ENCODE measurements at regions not wholly inside any gene's neighbourhood (a gene's known extent, or its start where the extent isn't known, plus 50 kb on each side); places are given as distances from the start of the nearest gene placed in this dataset.

DNA sequence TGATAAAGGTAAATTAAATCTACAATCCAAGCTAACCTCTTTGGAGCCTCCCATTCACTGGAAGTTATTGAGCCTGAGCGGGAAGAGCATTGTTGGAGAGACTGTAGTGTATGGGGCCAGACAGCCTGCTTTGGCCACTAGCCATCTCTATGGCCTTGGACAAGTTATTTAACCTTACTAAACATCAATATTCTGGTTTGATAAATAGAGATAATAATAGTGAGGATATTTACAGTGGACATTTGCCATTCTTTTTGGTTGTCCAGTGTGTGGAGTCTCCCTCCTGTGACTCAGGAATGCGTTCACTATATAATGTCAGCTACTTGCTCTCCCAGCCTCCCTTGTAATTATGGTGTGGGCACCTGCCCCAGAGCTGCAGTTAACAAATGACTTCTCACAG, 216.1 kb downstream of the SLC38A4 start:
- TF ChIP-seq, protein P1, sequence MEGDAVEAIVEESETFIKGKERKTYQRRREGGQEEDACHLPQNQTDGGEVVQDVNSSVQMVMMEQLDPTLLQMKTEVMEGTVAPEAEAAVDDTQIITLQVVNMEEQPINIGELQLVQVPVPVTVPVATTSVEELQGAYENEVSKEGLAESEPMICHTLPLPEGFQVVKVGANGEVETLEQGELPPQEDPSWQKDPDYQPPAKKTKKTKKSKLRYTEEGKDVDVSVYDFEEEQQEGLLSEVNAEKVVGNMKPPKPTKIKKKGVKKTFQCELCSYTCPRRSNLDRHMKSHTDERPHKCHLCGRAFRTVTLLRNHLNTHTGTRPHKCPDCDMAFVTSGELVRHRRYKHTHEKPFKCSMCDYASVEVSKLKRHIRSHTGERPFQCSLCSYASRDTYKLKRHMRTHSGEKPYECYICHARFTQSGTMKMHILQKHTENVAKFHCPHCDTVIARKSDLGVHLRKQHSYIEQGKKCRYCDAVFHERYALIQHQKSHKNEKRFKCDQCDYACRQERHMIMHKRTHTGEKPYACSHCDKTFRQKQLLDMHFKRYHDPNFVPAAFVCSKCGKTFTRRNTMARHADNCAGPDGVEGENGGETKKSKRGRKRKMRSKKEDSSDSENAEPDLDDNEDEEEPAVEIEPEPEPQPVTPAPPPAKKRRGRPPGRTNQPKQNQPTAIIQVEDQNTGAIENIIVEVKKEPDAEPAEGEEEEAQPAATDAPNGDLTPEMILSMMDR (conservative IDR thresholded peaks at IDR 0.05; ENCODE audit: low read depth, low read length) = no peak
- TF ChIP-seq EZH2 (IDR thresholded peaks at IDR 0.05; ENCODE audit: low read length, unreplicated experiment) = no peak

Data from PC-3 (cell line).